K562 (cell line): ENCODE measurements at regions not wholly inside any gene's neighbourhood (a gene's known extent, or its start where the extent isn't known, plus 50 kb on each side); places are given as distances from the start of the nearest gene placed in this dataset.
A peak's percentile ranks its signal among the peaks of the same experiment; 100 is the strongest.

ENCODE experiments used
- ATF7 ChIP-seq: fragments of 450-650 bp; IDR thresholded peaks from 2 replicates; pipeline ENCODE4 v1.7.1; 2014; ENCODE audit warnings: mild to moderate bottlenecking, moderate library complexity
- ETV6 ChIP-seq, 3 experiments: fragments of 150-350 bp in 1 of 3; sonication (generic) in 1 of 3; formaldehyde crosslinking in 1 of 3; IDR thresholded peaks; 2 replicates each; pipeline versions ENCODE4 v1.6.1 to v1.8.0; 2014 to 2022; ENCODE audit warnings: borderline replicate concordance in 2 of 3, low read depth in 2 of 3, antibody characterized with exemption in 1 of 3, low read length in 1 of 3, mild to moderate bottlenecking in 1 of 3, missing genetic modification reagents in 1 of 3
- GTF2A2 ChIP-seq: IDR thresholded peaks from 2 replicates; pipeline ENCODE4 v1.6.1; 2016; ENCODE audit warnings: mild to moderate bottlenecking, missing genetic modification characterization, missing compliant biosample characterization
- HDAC3 ChIP-seq: fragments of 450-650 bp; IDR thresholded peaks from 2 replicates; pipeline ENCODE4 v1.6.1; 2018; ENCODE audit warnings: borderline replicate concordance, mild to moderate bottlenecking, moderate library complexity; ENCODE audit not compliant: partially characterized antibody
- KLF1 ChIP-seq: fragments of 450-650 bp; IDR thresholded peaks from 2 replicates; pipeline ENCODE4 v1.6.1; 2016; ENCODE audit warnings: missing genetic modification characterization, missing compliant biosample characterization
- SAFB2 ChIP-seq: fragments of 200-400 bp; formaldehyde crosslinking; IDR thresholded peaks from 2 replicates; pipeline ENCODE4 v1.6.1; 2018; ENCODE audit warnings: borderline replicate concordance, low read length, low read depth, moderate library complexity; ENCODE audit not compliant: severe bottlenecking
- TEAD4 ChIP-seq, 2 experiments: sonication (generic) in 1 of 2; formaldehyde crosslinking in 1 of 2; IDR thresholded peaks; 2 replicates each; pipeline versions ENCODE4 v1.6.1 to v1.8.0; 2012 to 2022; ENCODE audit warnings: borderline replicate concordance in 1 of 2, inconsistent platforms in 1 of 2, low read length in 1 of 2, mild to moderate bottlenecking in 1 of 2, missing genetic modification reagents in 1 of 2
- TGIF2 ChIP-seq: sonication (generic); formaldehyde crosslinking; IDR thresholded peaks from 2 replicates; pipeline ENCODE4 v1.8.1; 2022; ENCODE audit warnings: mild to moderate bottlenecking, missing genetic modification reagents, moderate library complexity
- ZC3H8 ChIP-seq: fragments of 450-650 bp; IDR thresholded peaks from 2 replicates; pipeline ENCODE4 v1.6.1; 2017
- ZNF274 ChIP-seq: IDR thresholded peaks from 2 replicates; pipeline ENCODE4 v1.6.1; 2011; ENCODE audit warnings: low read depth, mild to moderate bottlenecking, low read length, moderate library complexity, borderline replicate concordance
- TF ChIP-seq, protein P1 (sequence below): fragments of 250-450 bp; sonication (Bioruptor Pico); IDR thresholded peaks from 2 replicates; pipeline ENCODE4 v1.5.0; 2021; ENCODE audit warnings: mild to moderate bottlenecking, moderate library complexity
- TF ChIP-seq, protein P2 (sequence below), 2 experiments: fragments of 450-650 bp in 1 of 2; sonication (generic) in 1 of 2; formaldehyde crosslinking in 1 of 2; IDR thresholded peaks in 1 of 2; conservative IDR thresholded peaks in 1 of 2; 2 replicates each; pipeline versions ENCODE4 v1.6.1 to v1.8.1; 2016 to 2023; ENCODE audit warnings: mild to moderate bottlenecking in 2 of 2, moderate library complexity in 2 of 2, inconsistent platforms in 1 of 2, missing genetic modification reagents in 1 of 2
- TF ChIP-seq, protein P3 (sequence below): sonication (generic); formaldehyde crosslinking; IDR thresholded peaks from 2 replicates; pipeline ENCODE4 v1.8.0; 2022; ENCODE audit warnings: mild to moderate bottlenecking, missing genetic modification reagents
- TF ChIP-seq, protein P4 (sequence below): sonication (generic); formaldehyde crosslinking; IDR thresholded peaks from 2 replicates; pipeline ENCODE4 v1.8.1; 2023; ENCODE audit warnings: mild to moderate bottlenecking, missing genetic modification reagents, moderate library complexity

DNA sequence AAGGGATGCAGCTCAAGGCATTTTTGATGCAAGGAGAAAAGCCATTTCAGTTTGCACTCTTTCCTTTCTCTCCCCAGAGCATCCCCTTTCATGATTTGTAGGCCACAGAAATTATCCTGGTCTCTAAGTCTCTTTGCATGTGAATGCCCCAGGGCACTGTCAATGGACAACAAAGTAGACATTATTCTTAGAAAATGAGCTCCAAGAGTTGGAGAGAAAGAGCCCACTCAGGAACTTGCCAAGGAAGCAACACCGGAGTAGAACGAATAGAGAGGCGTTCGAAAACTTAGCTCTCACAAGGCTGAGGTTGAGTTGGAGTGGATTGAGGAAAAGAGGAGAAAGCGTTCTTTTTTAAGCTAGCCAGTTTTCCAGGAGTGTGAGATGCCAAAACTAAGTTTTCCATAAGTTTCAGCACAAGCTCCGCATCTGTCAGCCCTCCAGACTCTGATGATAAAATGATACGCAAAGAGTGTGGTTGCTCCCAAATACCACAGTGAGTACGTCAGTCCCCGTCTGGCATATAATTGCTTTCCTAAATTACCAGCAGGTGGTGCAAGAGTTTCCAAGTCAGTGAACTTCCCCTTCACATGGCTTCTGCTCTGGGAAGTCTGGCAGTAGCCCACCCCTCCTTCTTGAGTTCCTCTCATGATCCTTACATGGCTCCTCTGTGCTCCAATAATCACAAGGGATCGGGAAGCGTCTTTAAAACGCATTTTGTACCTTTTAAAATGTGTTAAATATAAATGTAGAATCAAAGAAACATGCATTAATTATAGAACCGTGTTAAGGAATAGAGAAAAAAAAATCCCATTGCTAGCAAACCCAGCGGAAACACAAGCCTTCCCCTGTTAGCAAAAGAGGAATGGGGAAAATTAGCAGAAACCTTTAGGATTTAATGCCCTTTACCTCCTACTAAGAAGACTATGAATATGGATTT is 1060.6 kb upstream of the FANCL start (continued):
- TF ChIP-seq, protein P1, sequence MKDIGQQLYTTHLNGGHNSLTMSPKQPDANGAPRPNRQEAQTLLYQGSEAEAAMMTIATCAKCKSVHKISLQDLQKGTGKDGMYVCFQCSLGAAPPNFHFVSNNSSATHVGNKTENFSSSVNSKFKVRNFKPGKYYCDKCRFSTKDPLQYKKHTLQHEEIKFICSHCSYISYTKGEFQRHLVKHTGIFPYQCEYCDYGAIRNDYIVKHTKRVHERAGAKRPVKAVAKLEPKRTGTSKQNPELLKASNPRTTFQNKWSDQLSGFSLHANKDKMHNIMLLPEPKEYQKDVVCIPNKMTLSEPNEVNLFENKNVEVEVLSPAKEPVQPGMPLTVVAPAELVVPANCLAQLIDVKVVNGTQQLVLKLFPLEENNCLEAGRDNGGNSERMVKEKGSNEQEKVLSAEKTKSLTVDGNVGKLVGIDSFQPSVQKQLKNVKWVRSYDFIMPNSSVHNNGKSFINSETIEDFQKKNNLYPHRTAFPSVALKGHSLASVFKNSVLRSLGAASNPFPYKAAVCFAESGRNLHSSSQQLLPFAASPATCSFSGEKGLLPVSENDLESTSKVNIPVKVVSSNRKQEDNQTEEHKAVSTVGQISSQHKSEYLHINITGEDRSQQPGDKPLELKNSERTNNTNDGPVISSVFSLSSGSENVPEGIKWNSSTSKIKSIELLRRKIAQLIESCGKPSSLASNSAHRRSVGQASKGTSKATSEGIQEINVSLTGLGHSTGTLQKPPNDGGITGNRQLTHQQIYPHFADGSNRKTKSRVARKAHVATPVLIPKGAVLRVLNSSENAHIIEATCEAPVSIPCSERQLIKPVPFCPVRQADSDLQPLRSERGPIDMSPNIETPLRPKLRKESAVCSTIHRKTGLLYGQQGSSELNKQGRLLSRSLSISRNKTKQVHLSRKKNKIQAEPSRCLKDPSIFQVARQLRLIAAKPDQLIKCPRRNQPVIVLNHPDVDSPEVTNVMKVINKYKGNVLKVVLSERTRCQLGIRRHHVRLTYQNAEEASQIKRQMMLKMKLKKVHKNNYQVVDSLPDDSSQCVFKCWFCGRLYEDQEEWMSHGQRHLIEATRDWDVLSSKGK = no peak
- no peak for TF ChIP-seq ZNF274
- TF ChIP-seq ZC3H8 = no peak
- TF ChIP-seq KLF1 (tag) = no peak
- TF ChIP-seq, protein P2, sequence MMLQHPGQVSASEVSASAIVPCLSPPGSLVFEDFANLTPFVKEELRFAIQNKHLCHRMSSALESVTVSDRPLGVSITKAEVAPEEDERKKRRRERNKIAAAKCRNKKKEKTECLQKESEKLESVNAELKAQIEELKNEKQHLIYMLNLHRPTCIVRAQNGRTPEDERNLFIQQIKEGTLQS (IDR thresholded peaks at IDR 0.05) = peak; percentile 27; the same call in 1 of the 2 replicates
- TF ChIP-seq, protein P2 (CRISPR knock-in tag; conservative IDR thresholded peaks at IDR 0.05) = no peak
- TF ChIP-seq ETV6 (IDR thresholded peaks at IDR 0.05; ENCODE audit: borderline replicate concordance in 1 of 2, low read depth in 2 of 2, low read length in 1 of 2) = no peak
- TF ChIP-seq ETV6 (CRISPR knock-in tag; IDR thresholded peaks at IDR 0.05; ENCODE audit: borderline replicate concordance) = no peak
- TF ChIP-seq, protein P3, sequence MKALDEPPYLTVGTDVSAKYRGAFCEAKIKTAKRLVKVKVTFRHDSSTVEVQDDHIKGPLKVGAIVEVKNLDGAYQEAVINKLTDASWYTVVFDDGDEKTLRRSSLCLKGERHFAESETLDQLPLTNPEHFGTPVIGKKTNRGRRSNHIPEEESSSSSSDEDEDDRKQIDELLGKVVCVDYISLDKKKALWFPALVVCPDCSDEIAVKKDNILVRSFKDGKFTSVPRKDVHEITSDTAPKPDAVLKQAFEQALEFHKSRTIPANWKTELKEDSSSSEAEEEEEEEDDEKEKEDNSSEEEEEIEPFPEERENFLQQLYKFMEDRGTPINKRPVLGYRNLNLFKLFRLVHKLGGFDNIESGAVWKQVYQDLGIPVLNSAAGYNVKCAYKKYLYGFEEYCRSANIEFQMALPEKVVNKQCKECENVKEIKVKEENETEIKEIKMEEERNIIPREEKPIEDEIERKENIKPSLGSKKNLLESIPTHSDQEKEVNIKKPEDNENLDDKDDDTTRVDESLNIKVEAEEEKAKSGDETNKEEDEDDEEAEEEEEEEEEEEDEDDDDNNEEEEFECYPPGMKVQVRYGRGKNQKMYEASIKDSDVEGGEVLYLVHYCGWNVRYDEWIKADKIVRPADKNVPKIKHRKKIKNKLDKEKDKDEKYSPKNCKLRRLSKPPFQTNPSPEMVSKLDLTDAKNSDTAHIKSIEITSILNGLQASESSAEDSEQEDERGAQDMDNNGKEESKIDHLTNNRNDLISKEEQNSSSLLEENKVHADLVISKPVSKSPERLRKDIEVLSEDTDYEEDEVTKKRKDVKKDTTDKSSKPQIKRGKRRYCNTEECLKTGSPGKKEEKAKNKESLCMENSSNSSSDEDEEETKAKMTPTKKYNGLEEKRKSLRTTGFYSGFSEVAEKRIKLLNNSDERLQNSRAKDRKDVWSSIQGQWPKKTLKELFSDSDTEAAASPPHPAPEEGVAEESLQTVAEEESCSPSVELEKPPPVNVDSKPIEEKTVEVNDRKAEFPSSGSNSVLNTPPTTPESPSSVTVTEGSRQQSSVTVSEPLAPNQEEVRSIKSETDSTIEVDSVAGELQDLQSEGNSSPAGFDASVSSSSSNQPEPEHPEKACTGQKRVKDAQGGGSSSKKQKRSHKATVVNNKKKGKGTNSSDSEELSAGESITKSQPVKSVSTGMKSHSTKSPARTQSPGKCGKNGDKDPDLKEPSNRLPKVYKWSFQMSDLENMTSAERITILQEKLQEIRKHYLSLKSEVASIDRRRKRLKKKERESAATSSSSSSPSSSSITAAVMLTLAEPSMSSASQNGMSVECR (CRISPR knock-in tag) = no peak
- no peak for TF ChIP-seq HDAC3
- peak; percentile 58; the same call in 1 of the 2 replicates for TF ChIP-seq ATF7
- TF ChIP-seq, protein P4, sequence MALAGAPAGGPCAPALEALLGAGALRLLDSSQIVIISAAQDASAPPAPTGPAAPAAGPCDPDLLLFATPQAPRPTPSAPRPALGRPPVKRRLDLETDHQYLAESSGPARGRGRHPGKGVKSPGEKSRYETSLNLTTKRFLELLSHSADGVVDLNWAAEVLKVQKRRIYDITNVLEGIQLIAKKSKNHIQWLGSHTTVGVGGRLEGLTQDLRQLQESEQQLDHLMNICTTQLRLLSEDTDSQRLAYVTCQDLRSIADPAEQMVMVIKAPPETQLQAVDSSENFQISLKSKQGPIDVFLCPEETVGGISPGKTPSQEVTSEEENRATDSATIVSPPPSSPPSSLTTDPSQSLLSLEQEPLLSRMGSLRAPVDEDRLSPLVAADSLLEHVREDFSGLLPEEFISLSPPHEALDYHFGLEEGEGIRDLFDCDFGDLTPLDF (CRISPR knock-in tag) = no peak
- no peak for TF ChIP-seq GTF2A2 (tag)
- 0 out of 2 replicates have a peak, but pooled peaks have one; percentile 41 for TF ChIP-seq TEAD4 (IDR thresholded peaks at IDR 0.05; ENCODE audit: low read length)
- no peak for TF ChIP-seq TEAD4 (CRISPR knock-in tag; IDR thresholded peaks at IDR 0.05; ENCODE audit: borderline replicate concordance)
- no peak for TF ChIP-seq TGIF2 (CRISPR knock-in tag)
- TF ChIP-seq SAFB2 = no peak
